Sigmoid colon (tissue), 4 donors: ENCODE measurements at regions not wholly inside any gene's neighbourhood (a gene's known extent, or its start where the extent isn't known, plus 50 kb on each side); places are given as distances from the start of the nearest gene placed in this dataset.

Experiments
- EP300 ChIP-seq, 4 donors: sonication (generic); formaldehyde crosslinking; IDR thresholded peaks; one replicate each; pipeline ENCODE4 v1.6.1; 2017; ENCODE audit warnings: antibody characterized with exemption in 4 of 4
- POLR2A ChIP-seq, 2 donors: fragments of 450-650 bp; IDR thresholded peaks; one replicate each; pipeline ENCODE4 v1.6.1; 2016; ENCODE audit warnings: antibody characterized with exemption in 2 of 2, mild to moderate bottlenecking in 2 of 2, moderate library complexity in 2 of 2
- POLR2AphosphoS5 ChIP-seq, 4 donors: sonication (generic); formaldehyde crosslinking; IDR thresholded peaks; one replicate each; pipeline ENCODE4 v1.6.1; 2017; ENCODE audit warnings: antibody characterized with exemption in 4 of 4
- TF ChIP-seq, protein P1 (sequence below), 4 experiments: fragments of 450-650 bp in 3 of 4; fragments of 200-600 bp in 1 of 4; IDR thresholded peaks; one replicate each; pipeline ENCODE4 v1.5.1; 2016 to 2019; ENCODE audit warnings: antibody characterized with exemption in 4 of 4, mild to moderate bottlenecking in 3 of 4, moderate library complexity in 2 of 4

DNA sequence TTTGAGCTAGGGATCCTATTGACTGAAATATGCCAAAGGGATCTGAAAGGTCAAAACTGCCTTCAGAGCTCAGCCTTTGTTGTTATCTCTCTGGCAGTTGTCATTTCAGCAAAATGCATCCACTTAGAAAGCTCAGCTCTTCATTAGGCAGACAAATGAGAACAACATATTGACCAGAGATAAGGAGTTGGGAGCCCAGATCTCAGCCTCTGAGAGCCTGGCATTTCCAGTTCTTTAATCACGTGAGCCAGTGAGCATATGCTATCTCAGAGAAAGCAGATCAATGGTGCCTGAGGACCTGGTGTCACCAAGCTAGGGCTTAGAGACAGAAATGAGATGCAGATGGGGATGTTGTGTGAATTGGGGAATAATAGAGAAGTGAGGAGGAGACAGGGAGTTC, 101.1 kb downstream of the DAD1 start:
- TF ChIP-seq POLR2A (IDR thresholded peaks at IDR 0.05) (no peak), POLR2AphosphoS5 (IDR thresholded peaks at IDR 0.05) (no peak), EP300 (IDR thresholded peaks at IDR 0.05) (no peak)
- TF ChIP-seq, protein P1, sequence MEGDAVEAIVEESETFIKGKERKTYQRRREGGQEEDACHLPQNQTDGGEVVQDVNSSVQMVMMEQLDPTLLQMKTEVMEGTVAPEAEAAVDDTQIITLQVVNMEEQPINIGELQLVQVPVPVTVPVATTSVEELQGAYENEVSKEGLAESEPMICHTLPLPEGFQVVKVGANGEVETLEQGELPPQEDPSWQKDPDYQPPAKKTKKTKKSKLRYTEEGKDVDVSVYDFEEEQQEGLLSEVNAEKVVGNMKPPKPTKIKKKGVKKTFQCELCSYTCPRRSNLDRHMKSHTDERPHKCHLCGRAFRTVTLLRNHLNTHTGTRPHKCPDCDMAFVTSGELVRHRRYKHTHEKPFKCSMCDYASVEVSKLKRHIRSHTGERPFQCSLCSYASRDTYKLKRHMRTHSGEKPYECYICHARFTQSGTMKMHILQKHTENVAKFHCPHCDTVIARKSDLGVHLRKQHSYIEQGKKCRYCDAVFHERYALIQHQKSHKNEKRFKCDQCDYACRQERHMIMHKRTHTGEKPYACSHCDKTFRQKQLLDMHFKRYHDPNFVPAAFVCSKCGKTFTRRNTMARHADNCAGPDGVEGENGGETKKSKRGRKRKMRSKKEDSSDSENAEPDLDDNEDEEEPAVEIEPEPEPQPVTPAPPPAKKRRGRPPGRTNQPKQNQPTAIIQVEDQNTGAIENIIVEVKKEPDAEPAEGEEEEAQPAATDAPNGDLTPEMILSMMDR (IDR thresholded peaks at IDR 0.05), result no peak
